Hepatocyte (in vitro differentiated cells): ENCODE measurements at regions not wholly inside any gene's neighbourhood (a gene's known extent, or its start where the extent isn't known, plus 50 kb on each side); places are given as distances from the start of the nearest gene placed in this dataset.

Source experiments
- DNase-seq: peaks from one replicate; pipeline ENCODE4 v3.0.0-alpha.2; 2016; ENCODE audit warnings: low spot score
- H2AFZ ChIP-seq: fragments of 200-600 bp; sonication (generic); 2 replicates; pipeline ENCODE4 v1.6.0; 2016; ENCODE audit warnings: antibody characterized with exemption, mild to moderate bottlenecking
- H3K27ac ChIP-seq: fragments of 200-600 bp; sonication (generic); 2 replicates; pipeline ENCODE4 v1.5.1; 2016; ENCODE audit warnings: mild to moderate bottlenecking
- H3K27me3 ChIP-seq: fragments of 200-600 bp; sonication (generic); 2 replicates; pipeline ENCODE4 v1.6.1; 2016
- H3K36me3 ChIP-seq: fragments of 200-600 bp; sonication (generic); replicated peaks from 2 replicates; pipeline ENCODE4 v1.5.1; 2016; ENCODE audit warnings: low read depth; ENCODE audit not compliant: insufficient read depth
- H3K4me1 ChIP-seq: fragments of 200-600 bp; sonication (generic); 2 replicates; pipeline ENCODE4 v1.5.1; 2016; ENCODE audit warnings: mild to moderate bottlenecking, moderate library complexity; ENCODE audit not compliant: insufficient read depth
- H3K4me2 ChIP-seq: fragments of 200-600 bp; sonication (generic); 2 replicates; pipeline ENCODE4 v1.6.0; 2016
- H3K4me3 ChIP-seq: fragments of 200-600 bp; sonication (generic); 2 replicates; pipeline ENCODE4 v1.5.1; 2016; ENCODE audit warnings: mild to moderate bottlenecking
- H3K79me2 ChIP-seq: fragments of 200-600 bp; sonication (generic); 2 replicates; pipeline ENCODE4 v1.6.0; 2017; ENCODE audit warnings: mild to moderate bottlenecking
- H3K9me2 ChIP-seq: fragments of 200-600 bp; sonication (generic); replicated peaks from 2 replicates; pipeline ENCODE4 v1.6.0; 2017; ENCODE audit warnings: mild to moderate bottlenecking; ENCODE audit not compliant: insufficient read depth
- H3K9me3 ChIP-seq: fragments of 200-600 bp; sonication (generic); 2 replicates; pipeline ENCODE4 v1.5.1; 2016; ENCODE audit warnings: low read depth, mild to moderate bottlenecking
- H4K20me1 ChIP-seq: fragments of 200-600 bp; sonication (generic); 2 replicates; pipeline ENCODE4 v1.6.0; 2016; ENCODE audit warnings: mild to moderate bottlenecking; ENCODE audit not compliant: insufficient read depth, poor library complexity, severe bottlenecking
- CTCF ChIP-seq: fragments of 200-600 bp; sonication (generic); IDR thresholded peaks from 2 replicates; pipeline ENCODE4 v1.5.1; 2016; ENCODE audit warnings: antibody characterized with exemption, mild to moderate bottlenecking; ENCODE audit not compliant: poor library complexity
- EZH2 ChIP-seq: fragments of 200-600 bp; sonication (generic); IDR thresholded peaks from 2 replicates; pipeline ENCODE4 v1.6.1; 2016; ENCODE audit warnings: antibody characterized with exemption, mild to moderate bottlenecking, borderline replicate concordance
- EZH2phosphoT487 ChIP-seq: fragments of 200-600 bp; sonication (generic); IDR thresholded peaks from one replicate; pipeline ENCODE4 v1.6.1; 2018; ENCODE audit warnings: antibody characterized with exemption, mild to moderate bottlenecking, low read depth, moderate library complexity; ENCODE audit not compliant: unreplicated experiment, severe bottlenecking
- WGBS: methylation state at CpG from one replicate; pipeline ENCODE4 v1.1.6; 2016; ENCODE audit warnings: low lambda C conversion rate; ENCODE audit errors: missing lambda C conversion rate; 5-methylcytosine and 5-hydroxymethylcytosine counted together

GRCh38 chr21:32070126-32070525, 197.3 kb downstream of the HUNK start:
- Histone ChIP-seq H4K20me1 (no peaks in the 10 kb centered on the region), H3K4me1 (peaks cover 8% of the 10 kb centered on the region), H3K27me3 (no peaks in the 10 kb centered on the region), H3K9me2 (no peaks in the 10 kb centered on the region), H3K9me3 (no peaks in the 10 kb centered on the region), H3K4me3 (no peak overlapping the region), H3K27ac (peak overlapping the region; percentile 46), H3K36me3 (no peaks in the 10 kb centered on the region), H3K4me2 (no peak overlapping the region), H3K79me2 (no peaks in the 10 kb centered on the region), H2AFZ (no peak overlapping the region)
- 95% methylated on average over 5 of the region's 5 CpGs for WGBS
- DNase-seq: no peak
- no peak for TF ChIP-seq CTCF
- no peak for TF ChIP-seq EZH2
- TF ChIP-seq EZH2phosphoT487: no peak

GRCh38 chr21:32065654-32066053, 192.8 kb downstream of the HUNK start:
- WGBS: 97% methylated on average over 10 of the region's 10 CpGs
- Histone ChIP-seq H3K4me3 (no peak overlapping the region), H3K27ac (no peak overlapping the region), H3K4me2 (no peak overlapping the region), H3K79me2 (no peaks in the 10 kb centered on the region), H3K9me3 (no peaks in the 10 kb centered on the region), H2AFZ (no peak overlapping the region), H3K36me3 (no peaks in the 10 kb centered on the region), H4K20me1 (no peaks in the 10 kb centered on the region), H3K4me1 (peaks cover under 1% of the 10 kb centered on the region), H3K27me3 (no peaks in the 10 kb centered on the region), H3K9me2 (no peaks in the 10 kb centered on the region)
- DNase-seq: no peak
- TF ChIP-seq EZH2phosphoT487 (no peak), CTCF (no peak), EZH2 (no peak)

- Histone ChIP-seq H3K4me2 (no peak overlapping the region), H3K79me2 (no peaks in the 10 kb centered on the region), H3K27me3 (no peaks in the 10 kb centered on the region), H3K36me3 (no peaks in the 10 kb centered on the region), H3K27ac (no peak overlapping the region), H3K4me3 (no peak overlapping the region), H3K4me1 (no peaks in the 10 kb centered on the region), H3K9me3 (no peaks in the 10 kb centered on the region), H2AFZ (no peak overlapping the region), H3K9me2 (no peaks in the 10 kb centered on the region), H4K20me1 (no peaks in the 10 kb centered on the region)
- no peak for TF ChIP-seq CTCF
- no peak for TF ChIP-seq EZH2phosphoT487
- TF ChIP-seq EZH2: no peak
- WGBS: 67% methylated on average over 6 of the region's 6 CpGs
- DNase-seq: no peak
These were observed 191.6 kb downstream of the HUNK start for GRCh38 chr21:32064281-32064910.
